Esophagus squamous epithelium (tissue), 5 donors: ENCODE measurements at regions not wholly inside any gene's neighbourhood (a gene's known extent, or its start where the extent isn't known, plus 50 kb on each side); places are given as distances from the start of the nearest gene placed in this dataset.

Experiments used
- DNase-seq: peaks from one replicate; lab custom pipeline; 2025; lab: John Stamatoyannopoulos, UW
- H3K27ac ChIP-seq, 4 donors: fragments of 200-600 bp; sonication (generic); one replicate each; pipeline ENCODE4 v1.5.1; 2016 to 2019; ENCODE audit warnings: mild to moderate bottlenecking in 1 of 4
- H3K27me3 ChIP-seq, 4 donors: fragments of 200-600 bp; sonication (generic); 1 replicate in 3 of 4; 2 replicates in 1 of 4; pipeline versions ENCODE4 v1.5.1 to v1.6.0; 2017 to 2021; ENCODE audit warnings: antibody characterized with exemption in 1 of 4
- H3K36me3 ChIP-seq, 3 donors: fragments of 200-600 bp; sonication (generic); one replicate each; pipeline ENCODE4 v1.5.1; 2016 to 2019
- H3K4me1 ChIP-seq, 3 donors: fragments of 200-600 bp; sonication (generic); one replicate each; pipeline ENCODE4 v1.5.1; 2017 to 2019
- H3K4me3 ChIP-seq, 4 donors: fragments of 200-600 bp; sonication (generic); 1 replicate in 3 of 4; 2 replicates in 1 of 4; pipeline ENCODE4 v1.5.1; 2016 to 2019; ENCODE audit warnings: mild to moderate bottlenecking in 2 of 4, moderate library complexity in 1 of 4
- H3K9me3 ChIP-seq, 3 donors: fragments of 200-600 bp; sonication (generic); one replicate each; pipeline ENCODE4 v1.5.1; 2016 to 2019
- CTCF ChIP-seq, 6 experiments: fragments of 450-650 bp in 4 of 6; fragments of 200-600 bp in 2 of 6; sonication (generic) in 2 of 6; IDR thresholded peaks; one replicate each; pipeline ENCODE4 v1.5.1; 2016 to 2019; ENCODE audit warnings: antibody characterized with exemption in 6 of 6, mild to moderate bottlenecking in 4 of 6, moderate library complexity in 4 of 6
- POLR2A ChIP-seq, 4 donors: fragments of 450-650 bp; IDR thresholded peaks; one replicate each; pipeline ENCODE4 v1.6.1; 2017; ENCODE audit warnings: antibody characterized with exemption in 4 of 4, mild to moderate bottlenecking in 4 of 4, moderate library complexity in 3 of 4
- WGBS, 2 donors: methylation state at CpG; one replicate each; pipeline ENCODE4 v1.1.5; 2018; 5-methylcytosine and 5-hydroxymethylcytosine counted together
- intact Hi-C: fragments of 100-400 bp; cut with DNase I; formaldehyde crosslinking; loops from one replicate; pipeline ENCODE4 v1.15.0; 2022
- donor health status: DM: yes; HTN: yes; CAD: no.

GRCh38 chr2:226573158-226573557 is 226.5 kb downstream of the IRS1 start:
- no peaks in the 10 kb centered on the region for H3K4me1 ChIP-seq
- H3K27me3 ChIP-seq = no peaks in the 10 kb centered on the region
- intact Hi-C loops = no loop called here
- no peak for TF ChIP-seq POLR2A (IDR thresholded peaks at IDR 0.05)
- no peaks in the 10 kb centered on the region for H3K36me3 ChIP-seq
- DNase-seq = no peak
- H3K27ac ChIP-seq = no peak overlapping the region
- no peak overlapping the region for H3K4me3 ChIP-seq
- no peaks in the 10 kb centered on the region for H3K9me3 ChIP-seq

- H3K4me3 ChIP-seq = no peak overlapping the region
- H3K27me3 ChIP-seq = no peaks in the 10 kb centered on the region
- no peak for DNase-seq
- intact Hi-C loops = no loop called here
- H3K36me3 ChIP-seq = no peaks in the 10 kb centered on the region
- TF ChIP-seq POLR2A (IDR thresholded peaks at IDR 0.05) = no peak
- TF ChIP-seq CTCF (IDR thresholded peaks at IDR 0.05) = no peak
- WGBS, 2 donors = 31 to 40% methylated on average over 5 of the region's 5 CpGs
- no peaks in the 10 kb centered on the region for H3K4me1 ChIP-seq
- no peaks in the 10 kb centered on the region for H3K9me3 ChIP-seq
- H3K27ac ChIP-seq = no peak overlapping the region
Observed at GRCh38 chr2:226564667-226565066, 235.0 kb downstream of the IRS1 start.

GRCh38 chr2:226561962-226562361 is 237.7 kb downstream of the IRS1 start:
- intact Hi-C loops = no loop called here
- H3K27ac ChIP-seq = no peak overlapping the region
- H3K4me1 ChIP-seq = no peaks in the 10 kb centered on the region
- no peaks in the 10 kb centered on the region for H3K36me3 ChIP-seq
- WGBS, 2 donors = 40 to 83% methylated on average over 1 of the region's 1 CpG
- no peak for DNase-seq
- no peaks in the 10 kb centered on the region for H3K27me3 ChIP-seq
- no peak overlapping the region for H3K4me3 ChIP-seq
- no peaks in the 10 kb centered on the region for H3K9me3 ChIP-seq
- TF ChIP-seq CTCF (IDR thresholded peaks at IDR 0.05) (no peak), POLR2A (IDR thresholded peaks at IDR 0.05) (no peak)

GRCh38 chr2:226560325-226560724 is 239.3 kb downstream of the IRS1 start:
- no peaks in the 10 kb centered on the region for H3K9me3 ChIP-seq
- no peaks in the 10 kb centered on the region for H3K4me1 ChIP-seq
- no peak for DNase-seq
- TF ChIP-seq POLR2A (IDR thresholded peaks at IDR 0.05) (no peak), CTCF (IDR thresholded peaks at IDR 0.05) (no peak)
- no peaks in the 10 kb centered on the region for H3K36me3 ChIP-seq
- H3K27ac ChIP-seq = no peak overlapping the region
- WGBS, 2 donors = 73 to 81% methylated on average over 2 of the region's 2 CpGs
- intact Hi-C loops = no loop called here
- H3K4me3 ChIP-seq = no peak overlapping the region
- no peaks in the 10 kb centered on the region for H3K27me3 ChIP-seq

- TF ChIP-seq CTCF (IDR thresholded peaks at IDR 0.05) = no peak
- no peak for TF ChIP-seq POLR2A (IDR thresholded peaks at IDR 0.05)
- WGBS, 2 donors = 75 to 77% methylated on average over 2 of the region's 2 CpGs
- Histone ChIP-seq H3K27me3 (no peaks in the 10 kb centered on the region), H3K9me3 (no peaks in the 10 kb centered on the region), H3K4me1 (no peaks in the 10 kb centered on the region), H3K27ac (no peak overlapping the region), H3K36me3 (no peaks in the 10 kb centered on the region), H3K4me3 (no peak overlapping the region)
- DNase-seq = no peak
- intact Hi-C loops = no loop called here
Observed at GRCh38 chr2:226559536-226559935, 240.1 kb downstream of the IRS1 start.

- Histone ChIP-seq H3K27me3 (no peaks in the 10 kb centered on the region), H3K27ac (no peak overlapping the region), H3K4me1 (no peaks in the 10 kb centered on the region), H3K9me3 (no peaks in the 10 kb centered on the region), H3K4me3 (no peak overlapping the region), H3K36me3 (no peaks in the 10 kb centered on the region)
- TF ChIP-seq CTCF (IDR thresholded peaks at IDR 0.05) (no peak), POLR2A (IDR thresholded peaks at IDR 0.05) (no peak)
- WGBS, 2 donors = 81 to 82% methylated on average over 5 of the region's 5 CpGs
- intact Hi-C loops = no loop called here
- no peak for DNase-seq
Observed at GRCh38 chr2:226558418-226558817, 241.2 kb downstream of the IRS1 start.
